Cardiac muscle cell (in vitro differentiated cells and primary cell): ENCODE measurements at regions not wholly inside any gene's neighbourhood (a gene's known extent, or its start where the extent isn't known, plus 50 kb on each side); places are given as distances from the start of the nearest gene placed in this dataset.
"Not testable (repeated sequence)": the region's sequence is repeated elsewhere in the genome, so short reads cannot be mapped to it uniquely, and the experiment has no call there.

Experiments used
- DNase-seq, 2 donors: peaks; one replicate each; pipeline versions ENCODE4 v3.0.0 to v3.0.0-alpha.2; 2010 to 2017; ENCODE audit warnings: low read depth in 1 of 2, low spot score in 1 of 2
- H3K27ac ChIP-seq: fragments of 200-600 bp; sonication (generic); 2 replicates; pipeline ENCODE4 v1.5.1; 2016
- H3K27me3 ChIP-seq: fragments of 200-600 bp; sonication (generic); 2 replicates; pipeline ENCODE4 v1.6.0; 2016; ENCODE audit warnings: control low read depth
- H3K36me3 ChIP-seq: fragments of 200-600 bp; sonication (generic); 2 replicates; pipeline ENCODE4 v1.5.1; 2016; ENCODE audit warnings: control low read depth
- H3K4me1 ChIP-seq: fragments of 200-600 bp; sonication (generic); 2 replicates; pipeline ENCODE4 v1.8.1; 2017; ENCODE audit warnings: low read depth, mild to moderate bottlenecking, mixed run types
- H3K4me3 ChIP-seq: fragments of 200-600 bp; sonication (generic); 2 replicates; pipeline ENCODE4 v1.5.1; 2016; ENCODE audit warnings: mild to moderate bottlenecking
- H3K9me3 ChIP-seq: fragments of 200-600 bp; sonication (generic); 2 replicates; pipeline ENCODE4 v1.5.1; 2017; ENCODE audit warnings: low read depth, mild to moderate bottlenecking, control low read depth
- TF ChIP-seq, protein P1 (sequence below): IDR thresholded peaks from 2 replicates; pipeline ENCODE4 v1.5.1; 2012; ENCODE audit warnings: low read depth, mild to moderate bottlenecking, low read length

DNA sequence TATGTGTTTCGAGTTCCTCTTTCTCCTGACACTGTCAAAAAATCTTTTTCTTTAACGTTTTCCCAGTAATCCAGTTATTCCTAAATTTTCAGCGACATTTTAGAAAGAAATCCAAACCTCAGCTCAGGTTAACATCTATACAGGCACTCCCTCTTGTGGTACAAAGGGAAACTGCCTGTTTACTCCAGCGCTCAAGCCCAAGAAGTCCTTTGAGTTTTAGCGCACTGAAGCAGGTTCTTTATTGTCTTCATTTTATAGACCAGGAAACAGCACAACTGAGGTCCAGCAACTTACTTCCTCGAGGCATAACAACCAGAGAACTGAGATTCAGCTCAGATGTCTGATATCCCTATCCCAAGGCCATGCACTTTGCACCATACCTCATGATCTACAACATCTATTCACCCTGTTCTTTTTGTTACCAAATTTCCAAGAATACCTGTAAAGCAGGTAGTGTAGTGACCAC lies 287.2 kb upstream of the MKLN1 start:
- H3K4me1 ChIP-seq: no peaks in the 10 kb centered on the region
- DNase-seq: peak; percentile 59 to 83
- no peaks in the 10 kb centered on the region for H3K27me3 ChIP-seq
- no peak overlapping the region for H3K27ac ChIP-seq
- H3K36me3 ChIP-seq: no peaks in the 10 kb centered on the region
- TF ChIP-seq, protein P1, sequence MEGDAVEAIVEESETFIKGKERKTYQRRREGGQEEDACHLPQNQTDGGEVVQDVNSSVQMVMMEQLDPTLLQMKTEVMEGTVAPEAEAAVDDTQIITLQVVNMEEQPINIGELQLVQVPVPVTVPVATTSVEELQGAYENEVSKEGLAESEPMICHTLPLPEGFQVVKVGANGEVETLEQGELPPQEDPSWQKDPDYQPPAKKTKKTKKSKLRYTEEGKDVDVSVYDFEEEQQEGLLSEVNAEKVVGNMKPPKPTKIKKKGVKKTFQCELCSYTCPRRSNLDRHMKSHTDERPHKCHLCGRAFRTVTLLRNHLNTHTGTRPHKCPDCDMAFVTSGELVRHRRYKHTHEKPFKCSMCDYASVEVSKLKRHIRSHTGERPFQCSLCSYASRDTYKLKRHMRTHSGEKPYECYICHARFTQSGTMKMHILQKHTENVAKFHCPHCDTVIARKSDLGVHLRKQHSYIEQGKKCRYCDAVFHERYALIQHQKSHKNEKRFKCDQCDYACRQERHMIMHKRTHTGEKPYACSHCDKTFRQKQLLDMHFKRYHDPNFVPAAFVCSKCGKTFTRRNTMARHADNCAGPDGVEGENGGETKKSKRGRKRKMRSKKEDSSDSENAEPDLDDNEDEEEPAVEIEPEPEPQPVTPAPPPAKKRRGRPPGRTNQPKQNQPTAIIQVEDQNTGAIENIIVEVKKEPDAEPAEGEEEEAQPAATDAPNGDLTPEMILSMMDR: peak; percentile 94
- no peaks in the 10 kb centered on the region for H3K9me3 ChIP-seq
- H3K4me3 ChIP-seq: no peak overlapping the region

DNA sequence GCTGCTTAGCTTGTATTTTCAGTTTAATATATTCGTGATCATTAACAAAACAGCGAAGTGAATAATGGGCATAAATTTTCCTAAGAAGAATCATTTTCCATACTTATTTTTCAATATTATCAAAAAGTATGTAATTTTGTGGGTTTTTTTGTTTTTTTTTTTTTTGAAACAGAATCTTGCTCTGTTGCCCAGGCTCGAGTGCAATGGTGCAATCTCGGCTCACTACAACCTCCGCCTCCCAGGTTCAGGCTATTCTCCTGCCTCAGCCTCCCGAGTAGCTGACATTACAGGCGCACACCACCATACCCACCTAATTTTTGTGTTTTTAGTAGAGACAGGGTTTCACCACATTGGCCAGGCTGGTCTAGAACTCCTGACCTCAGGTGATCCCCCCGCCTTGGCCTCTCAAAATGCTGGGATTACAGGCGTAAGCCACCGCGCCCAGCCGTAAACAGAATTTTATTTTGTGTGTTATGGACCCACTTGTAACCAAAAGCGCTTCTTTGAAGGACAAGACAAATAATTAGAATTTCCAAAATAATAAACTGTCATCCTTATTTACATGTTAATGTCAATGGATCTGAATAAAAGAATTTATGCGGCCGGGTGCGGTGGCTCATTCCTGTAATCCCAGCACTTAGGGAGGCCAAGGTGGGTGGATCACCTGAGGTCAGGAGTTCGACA lies 286.5 kb upstream of the MKLN1 start:
- not testable (repeated sequence) for H3K27ac ChIP-seq, DNase-seq, H3K4me1 ChIP-seq, H3K4me3 ChIP-seq, H3K36me3 ChIP-seq, H3K27me3 ChIP-seq, H3K9me3 ChIP-seq

DNA sequence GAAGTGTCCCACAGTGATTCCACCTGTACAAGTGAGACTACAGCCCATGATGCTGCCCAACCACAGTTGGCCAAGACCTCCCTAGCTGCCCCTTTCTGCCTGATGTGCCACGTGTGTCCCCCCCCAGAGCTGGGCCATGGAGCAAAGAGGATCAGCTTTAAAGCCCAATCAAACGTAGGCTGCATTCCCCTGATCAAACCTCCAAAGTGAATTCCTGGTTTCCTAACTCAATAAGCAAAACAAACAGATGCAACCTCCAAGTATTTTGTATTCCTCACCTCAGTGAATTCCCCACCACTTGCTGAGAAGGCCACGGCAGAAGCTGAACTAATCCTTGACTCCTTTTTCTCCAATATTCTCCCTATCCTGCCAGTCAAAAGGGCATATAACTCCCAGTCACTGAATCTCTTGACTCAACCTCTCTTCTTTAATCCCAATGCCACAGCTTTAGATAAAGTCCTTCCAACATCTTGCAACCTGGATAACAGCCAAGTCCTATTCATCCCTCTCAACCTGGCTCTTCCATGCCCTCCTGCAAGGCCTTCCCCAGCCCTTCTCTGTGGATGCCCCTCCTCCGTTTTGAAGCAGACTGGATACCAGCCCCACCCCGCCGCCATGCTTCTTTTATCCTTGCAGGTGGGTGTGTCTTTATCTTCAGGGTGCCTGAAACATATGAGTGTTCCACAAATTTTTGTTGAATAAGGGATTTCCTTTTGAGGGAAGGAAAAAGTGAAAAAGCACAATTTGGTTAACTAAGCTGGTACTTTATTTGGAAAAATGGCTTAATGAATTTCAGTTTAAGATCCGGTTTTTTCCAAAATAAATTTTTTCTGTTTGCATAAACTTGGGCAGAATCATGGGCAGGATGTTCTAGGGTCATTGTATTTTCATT lies 285.2 kb upstream of the MKLN1 start:
- H3K27ac ChIP-seq: no peak overlapping the region
- DNase-seq: no peak
- TF ChIP-seq, protein P1: no peak

DNA sequence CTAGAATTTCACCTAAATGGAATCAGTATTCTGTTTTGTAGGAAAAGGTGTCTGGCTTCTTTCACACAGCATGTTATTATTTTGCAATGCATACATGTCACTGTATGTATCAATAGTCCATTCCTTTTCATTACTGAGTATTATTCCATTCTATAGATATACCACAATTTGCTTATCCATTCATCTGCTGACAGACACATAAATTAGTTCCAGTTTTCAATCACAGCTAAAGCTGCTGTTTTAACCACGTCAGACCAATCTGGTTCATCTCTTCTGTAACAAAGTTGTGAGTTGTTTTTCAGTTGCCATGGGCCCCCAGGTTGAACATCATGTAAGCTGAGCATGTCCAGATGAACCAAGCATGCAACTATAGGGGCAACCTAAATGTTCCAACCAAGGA lies 282.1 kb upstream of the MKLN1 start:
- Histone ChIP-seq H3K36me3 (no peaks in the 10 kb centered on the region), H3K27me3 (no peaks in the 10 kb centered on the region), H3K27ac (no peak overlapping the region), H3K4me1 (no peaks in the 10 kb centered on the region), H3K4me3 (no peak overlapping the region), H3K9me3 (no peaks in the 10 kb centered on the region)
- TF ChIP-seq, protein P1: no peak
- no peak for DNase-seq

More for the DNA sequence above, 285.2 kb upstream of the MKLN1 start:
- no peaks in the 10 kb centered on the region for H3K36me3 ChIP-seq
- no peak overlapping the region for H3K4me3 ChIP-seq
- H3K27me3 ChIP-seq: no peaks in the 10 kb centered on the region
- no peaks in the 10 kb centered on the region for H3K4me1 ChIP-seq
- no peaks in the 10 kb centered on the region for H3K9me3 ChIP-seq

DNA sequence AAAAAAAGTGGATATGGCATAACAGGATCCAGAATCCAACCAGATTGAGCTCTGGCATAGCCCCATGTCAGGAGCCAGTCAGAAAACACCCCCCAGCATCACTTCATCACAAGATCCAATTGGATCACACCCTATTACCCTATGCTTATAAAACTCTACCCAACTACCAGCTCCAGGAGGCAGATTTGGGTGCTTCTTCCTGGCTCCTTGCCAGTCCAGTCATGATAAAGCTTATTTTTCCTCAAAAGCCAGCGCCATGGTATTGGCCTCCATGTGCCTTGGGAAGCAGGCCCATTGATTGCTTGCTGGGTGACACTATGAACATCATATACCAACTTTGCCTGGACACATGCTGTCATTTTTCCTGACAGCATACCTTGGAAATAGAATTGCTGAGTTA lies 281.4 kb upstream of the MKLN1 start:
- H3K27me3 ChIP-seq: no peaks in the 10 kb centered on the region
- H3K4me3 ChIP-seq: no peak overlapping the region
- no peaks in the 10 kb centered on the region for H3K9me3 ChIP-seq
- H3K27ac ChIP-seq: no peak overlapping the region
- TF ChIP-seq, protein P1: no peak
- no peaks in the 10 kb centered on the region for H3K36me3 ChIP-seq
- no peaks in the 10 kb centered on the region for H3K4me1 ChIP-seq
- DNase-seq: no peak
